HEK293 (cell line): ENCODE measurements at regions not wholly inside any gene's neighbourhood (a gene's known extent, or its start where the extent isn't known, plus 50 kb on each side); places are given as distances from the start of the nearest gene placed in this dataset.
A peak's percentile ranks its signal among the peaks of the same experiment; 100 is the strongest.

ENCODE experiments used
- CTCF ChIA-PET: fragments of 350-600 bp; formaldehyde crosslinking; extraction: SDS; loops from one replicate; lab custom pipeline; 2021; ENCODE audit warnings: antibody characterized with exemption; lab: Yijun Ruan, JAX
- POLR2A ChIA-PET: fragments of 300-600 bp; formaldehyde crosslinking; extraction: SDS; loops from one replicate; lab custom pipeline; 2020; ENCODE audit warnings: antibody characterized with exemption, inconsistent platforms; lab: Yijun Ruan, JAX
- H3K27ac ChIP-seq: fragments of 200-500 bp; sonication (Bioruptor generic); 2 replicates; pipeline ENCODE4 v1.5.1; 2014; ENCODE audit warnings: low read depth, low read length, control low read depth, inconsistent platforms; ENCODE audit errors: extremely low read depth
- H3K36me3 ChIP-seq, 2 experiments: fragments of 200-500 bp in 1 of 2; sonication (Bioruptor generic) in 1 of 2; 1 replicate in 1 of 2; 2 replicates in 1 of 2; pipeline ENCODE4 v1.5.1; 2014 to 2017; ENCODE audit warnings: inconsistent platforms in 2 of 2, low read length in 2 of 2; ENCODE audit not compliant: control insufficient read depth in 2 of 2, insufficient read depth in 1 of 2
- H3K4me1 ChIP-seq: fragments of 200-500 bp; sonication (Bioruptor generic); 2 replicates; pipeline ENCODE4 v1.5.1; 2014; ENCODE audit warnings: mild to moderate bottlenecking, low read length, inconsistent platforms; ENCODE audit not compliant: control insufficient read depth, insufficient read depth
- H3K4me3 ChIP-seq: 2 replicates; pipeline ENCODE4 v1.5.1; 2011; ENCODE audit warnings: low read depth, mild to moderate bottlenecking, control low read depth, low read length, moderate library complexity
- H3K9me3 ChIP-seq: fragments of 200-500 bp; sonication (Bioruptor generic); 2 replicates; pipeline ENCODE4 v1.5.1; 2014; ENCODE audit warnings: low read depth, low read length, inconsistent platforms; ENCODE audit not compliant: control insufficient read depth, insufficient read depth
- RBAK ChIP-seq: fragments of 450-650 bp; formaldehyde crosslinking; IDR thresholded peaks from 2 replicates; pipeline ENCODE4 v1.5.1; 2016; ENCODE audit warnings: missing biosample characterization, missing genetic modification characterization
- SP2 ChIP-seq: fragments of 450-650 bp; formaldehyde crosslinking; IDR thresholded peaks from 2 replicates; pipeline ENCODE4 v1.5.1; 2016; ENCODE audit warnings: missing biosample characterization, missing genetic modification characterization
- SP7 ChIP-seq: fragments of 450-650 bp; formaldehyde crosslinking; IDR thresholded peaks from 2 replicates; pipeline ENCODE4 v1.5.1; 2016; ENCODE audit warnings: missing biosample characterization, missing genetic modification characterization
- WT1 ChIP-seq: fragments of 450-650 bp; formaldehyde crosslinking; IDR thresholded peaks from 2 replicates; pipeline ENCODE4 v1.5.1; 2016; ENCODE audit warnings: missing biosample characterization, missing genetic modification characterization
- ZNF155 ChIP-seq: fragments of 450-650 bp; formaldehyde crosslinking; IDR thresholded peaks from 2 replicates; pipeline ENCODE4 v1.5.1; 2016; ENCODE audit warnings: missing biosample characterization, missing genetic modification characterization
- ZNF266 ChIP-seq: fragments of 450-650 bp; formaldehyde crosslinking; IDR thresholded peaks from 2 replicates; pipeline ENCODE4 v1.5.1; 2016; ENCODE audit warnings: missing biosample characterization, missing genetic modification characterization, low read depth
- ZNF335 ChIP-seq: fragments of 450-650 bp; formaldehyde crosslinking; conservative IDR thresholded peaks from 2 replicates; pipeline ENCODE4 v1.5.1; 2016; ENCODE audit warnings: missing biosample characterization, missing genetic modification characterization
- ZNF391 ChIP-seq: fragments of 450-650 bp; formaldehyde crosslinking; IDR thresholded peaks from 2 replicates; pipeline ENCODE4 v1.5.1; 2016; ENCODE audit warnings: low read depth, missing biosample characterization, missing genetic modification characterization, borderline replicate concordance
- ZNF585B ChIP-seq: fragments of 450-650 bp; formaldehyde crosslinking; IDR thresholded peaks from 2 replicates; pipeline ENCODE4 v1.5.1; 2016; ENCODE audit warnings: missing biosample characterization, missing genetic modification characterization
- ZNF776 ChIP-seq: fragments of 450-650 bp; formaldehyde crosslinking; IDR thresholded peaks from 2 replicates; pipeline ENCODE4 v1.5.0; 2017; ENCODE audit warnings: missing biosample characterization, missing genetic modification characterization, borderline replicate concordance
- ZNF792 ChIP-seq: fragments of 450-650 bp; formaldehyde crosslinking; IDR thresholded peaks from 2 replicates; pipeline ENCODE4 v1.5.1; 2016; ENCODE audit warnings: missing biosample characterization, missing genetic modification characterization
- ZSCAN16 ChIP-seq: fragments of 450-650 bp; formaldehyde crosslinking; IDR thresholded peaks from 2 replicates; pipeline ENCODE4 v1.5.1; 2016; ENCODE audit warnings: missing biosample characterization, missing genetic modification characterization
- TF ChIP-seq, protein P1 (sequence below): fragments of 450-650 bp; formaldehyde crosslinking; IDR thresholded peaks from 2 replicates; pipeline ENCODE4 v1.5.1; 2016; ENCODE audit warnings: missing biosample characterization, missing genetic modification characterization
- TF ChIP-seq, protein P2 (sequence below): fragments of 450-650 bp; formaldehyde crosslinking; IDR thresholded peaks from 2 replicates; pipeline ENCODE4 v1.5.1; 2016; ENCODE audit warnings: missing biosample characterization, missing genetic modification characterization
- TF ChIP-seq, protein P3 (sequence below): fragments of 450-650 bp; formaldehyde crosslinking; IDR thresholded peaks from 2 replicates; pipeline ENCODE4 v1.5.1; 2017; ENCODE audit warnings: missing biosample characterization, missing genetic modification characterization
- TF ChIP-seq, protein P4 (sequence below): fragments of 450-650 bp; formaldehyde crosslinking; IDR thresholded peaks from 2 replicates; pipeline ENCODE4 v1.5.1; 2016; ENCODE audit warnings: missing biosample characterization, missing genetic modification characterization

DNA sequence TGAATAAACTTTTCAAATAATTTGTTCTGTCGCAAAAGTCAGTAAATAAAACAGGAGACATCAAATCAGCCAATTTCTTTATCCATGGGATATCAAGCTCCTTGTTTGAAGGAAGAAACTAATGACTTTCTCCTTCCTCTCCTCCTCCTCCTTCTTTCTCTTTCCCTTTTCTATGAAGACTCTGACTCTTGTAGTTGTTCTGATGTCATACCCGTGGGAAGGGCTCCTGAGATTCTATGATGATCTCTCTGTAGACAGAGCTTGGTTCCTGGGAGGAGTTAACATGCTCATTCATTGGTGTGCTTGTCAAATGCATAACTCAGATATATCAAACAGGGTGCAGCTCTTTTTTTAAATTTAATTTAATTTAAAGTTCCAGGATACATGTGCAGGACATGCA lies 118.7 kb upstream of the KCTD1 start (continued):
- TF ChIP-seq, protein P1, sequence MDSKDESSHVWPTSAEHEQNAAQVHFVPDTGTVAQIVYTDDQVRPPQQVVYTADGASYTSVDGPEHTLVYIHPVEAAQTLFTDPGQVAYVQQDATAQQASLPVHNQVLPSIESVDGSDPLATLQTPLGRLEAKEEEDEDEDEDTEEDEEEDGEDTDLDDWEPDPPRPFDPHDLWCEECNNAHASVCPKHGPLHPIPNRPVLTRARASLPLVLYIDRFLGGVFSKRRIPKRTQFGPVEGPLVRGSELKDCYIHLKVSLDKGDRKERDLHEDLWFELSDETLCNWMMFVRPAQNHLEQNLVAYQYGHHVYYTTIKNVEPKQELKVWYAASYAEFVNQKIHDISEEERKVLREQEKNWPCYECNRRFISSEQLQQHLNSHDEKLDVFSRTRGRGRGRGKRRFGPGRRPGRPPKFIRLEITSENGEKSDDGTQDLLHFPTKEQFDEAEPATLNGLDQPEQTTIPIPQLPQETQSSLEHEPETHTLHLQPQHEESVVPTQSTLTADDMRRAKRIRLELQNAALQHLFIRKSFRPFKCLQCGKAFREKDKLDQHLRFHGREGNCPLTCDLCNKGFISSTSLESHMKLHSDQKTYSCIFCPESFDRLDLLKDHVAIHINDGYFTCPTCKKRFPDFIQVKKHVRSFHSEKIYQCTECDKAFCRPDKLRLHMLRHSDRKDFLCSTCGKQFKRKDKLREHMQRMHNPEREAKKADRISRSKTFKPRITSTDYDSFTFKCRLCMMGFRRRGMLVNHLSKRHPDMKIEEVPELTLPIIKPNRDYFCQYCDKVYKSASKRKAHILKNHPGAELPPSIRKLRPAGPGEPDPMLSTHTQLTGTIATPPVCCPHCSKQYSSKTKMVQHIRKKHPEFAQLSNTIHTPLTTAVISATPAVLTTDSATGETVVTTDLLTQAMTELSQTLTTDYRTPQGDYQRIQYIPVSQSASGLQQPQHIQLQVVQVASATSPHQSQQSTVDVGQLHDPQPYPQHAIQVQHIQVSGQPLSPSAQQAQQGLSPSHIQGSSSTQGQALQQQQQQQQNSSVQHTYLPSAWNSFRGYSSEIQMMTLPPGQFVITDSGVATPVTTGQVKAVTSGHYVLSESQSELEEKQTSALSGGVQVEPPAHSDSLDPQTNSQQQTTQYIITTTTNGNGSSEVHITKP, result no peak
- TF ChIP-seq, protein P2, sequence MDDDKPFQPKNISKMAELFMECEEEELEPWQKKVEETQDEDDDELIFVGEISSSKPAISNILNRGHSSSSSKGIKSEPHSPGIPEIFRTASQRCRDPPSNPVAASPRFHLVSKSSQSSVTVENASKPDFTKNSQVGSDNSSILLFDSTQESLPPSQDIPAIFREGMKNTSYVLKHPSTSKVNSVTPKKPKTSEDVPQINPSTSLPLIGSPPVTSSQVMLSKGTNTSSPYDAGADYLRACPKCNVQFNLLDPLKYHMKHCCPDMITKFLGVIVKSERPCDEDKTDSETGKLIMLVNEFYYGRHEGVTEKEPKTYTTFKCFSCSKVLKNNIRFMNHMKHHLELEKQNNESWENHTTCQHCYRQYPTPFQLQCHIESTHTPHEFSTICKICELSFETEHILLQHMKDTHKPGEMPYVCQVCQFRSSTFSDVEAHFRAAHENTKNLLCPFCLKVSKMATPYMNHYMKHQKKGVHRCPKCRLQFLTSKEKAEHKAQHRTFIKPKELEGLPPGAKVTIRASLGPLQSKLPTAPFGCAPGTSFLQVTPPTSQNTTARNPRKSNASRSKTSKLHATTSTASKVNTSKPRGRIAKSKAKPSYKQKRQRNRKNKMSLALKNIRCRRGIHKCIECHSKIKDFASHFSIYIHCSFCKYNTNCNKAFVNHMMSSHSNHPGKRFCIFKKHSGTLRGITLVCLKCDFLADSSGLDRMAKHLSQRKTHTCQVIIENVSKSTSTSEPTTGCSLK (tag by site-specific recombination), result no peak
- TF ChIP-seq RBAK, result no peak
- no peak for TF ChIP-seq WT1
- no peak for TF ChIP-seq ZNF792 (tag by site-specific recombination)
- TF ChIP-seq ZNF776 (tag by site-specific recombination), result no peak
- no peak for TF ChIP-seq ZNF155
- no peak for TF ChIP-seq ZSCAN16 (tag by site-specific recombination)

DNA sequence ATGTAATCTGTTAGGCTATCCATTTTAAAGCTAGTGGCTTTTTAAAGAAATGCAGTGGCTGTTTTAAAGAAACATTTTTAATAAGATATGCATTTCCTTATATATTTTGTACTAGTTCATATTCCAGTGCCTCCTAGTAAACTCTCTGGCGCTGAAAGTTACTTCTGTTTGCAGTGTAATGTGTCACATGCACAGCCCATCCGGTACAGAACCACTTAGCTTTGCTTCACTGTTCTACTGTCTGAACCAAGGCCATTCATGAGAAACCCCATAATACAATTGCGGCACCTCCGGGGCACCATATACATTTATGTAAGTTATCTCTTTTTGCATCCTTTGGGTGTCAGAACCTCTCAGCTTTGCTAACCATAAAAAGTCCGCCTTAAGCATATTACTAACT lies 114.6 kb upstream of the KCTD1 start:
- CTCF ChIA-PET, result no interaction called here
- Histone ChIP-seq H3K9me3 (no peaks in the 10 kb centered on the region), H3K27ac (no peak overlapping the region), H3K36me3 (no peaks in the 10 kb centered on the region), H3K4me3 (no peak overlapping the region), H3K4me1 (peaks cover 3% of the 10 kb centered on the region; the same call in 1 of the 2 replicates)
- POLR2A ChIA-PET, result no interaction called here
- TF ChIP-seq, protein P3, sequence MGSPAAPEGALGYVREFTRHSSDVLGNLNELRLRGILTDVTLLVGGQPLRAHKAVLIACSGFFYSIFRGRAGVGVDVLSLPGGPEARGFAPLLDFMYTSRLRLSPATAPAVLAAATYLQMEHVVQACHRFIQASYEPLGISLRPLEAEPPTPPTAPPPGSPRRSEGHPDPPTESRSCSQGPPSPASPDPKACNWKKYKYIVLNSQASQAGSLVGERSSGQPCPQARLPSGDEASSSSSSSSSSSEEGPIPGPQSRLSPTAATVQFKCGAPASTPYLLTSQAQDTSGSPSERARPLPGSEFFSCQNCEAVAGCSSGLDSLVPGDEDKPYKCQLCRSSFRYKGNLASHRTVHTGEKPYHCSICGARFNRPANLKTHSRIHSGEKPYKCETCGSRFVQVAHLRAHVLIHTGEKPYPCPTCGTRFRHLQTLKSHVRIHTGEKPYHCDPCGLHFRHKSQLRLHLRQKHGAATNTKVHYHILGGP (tag by site-specific recombination), result no peak
- TF ChIP-seq ZNF585B (tag by site-specific recombination), result no peak

DNA sequence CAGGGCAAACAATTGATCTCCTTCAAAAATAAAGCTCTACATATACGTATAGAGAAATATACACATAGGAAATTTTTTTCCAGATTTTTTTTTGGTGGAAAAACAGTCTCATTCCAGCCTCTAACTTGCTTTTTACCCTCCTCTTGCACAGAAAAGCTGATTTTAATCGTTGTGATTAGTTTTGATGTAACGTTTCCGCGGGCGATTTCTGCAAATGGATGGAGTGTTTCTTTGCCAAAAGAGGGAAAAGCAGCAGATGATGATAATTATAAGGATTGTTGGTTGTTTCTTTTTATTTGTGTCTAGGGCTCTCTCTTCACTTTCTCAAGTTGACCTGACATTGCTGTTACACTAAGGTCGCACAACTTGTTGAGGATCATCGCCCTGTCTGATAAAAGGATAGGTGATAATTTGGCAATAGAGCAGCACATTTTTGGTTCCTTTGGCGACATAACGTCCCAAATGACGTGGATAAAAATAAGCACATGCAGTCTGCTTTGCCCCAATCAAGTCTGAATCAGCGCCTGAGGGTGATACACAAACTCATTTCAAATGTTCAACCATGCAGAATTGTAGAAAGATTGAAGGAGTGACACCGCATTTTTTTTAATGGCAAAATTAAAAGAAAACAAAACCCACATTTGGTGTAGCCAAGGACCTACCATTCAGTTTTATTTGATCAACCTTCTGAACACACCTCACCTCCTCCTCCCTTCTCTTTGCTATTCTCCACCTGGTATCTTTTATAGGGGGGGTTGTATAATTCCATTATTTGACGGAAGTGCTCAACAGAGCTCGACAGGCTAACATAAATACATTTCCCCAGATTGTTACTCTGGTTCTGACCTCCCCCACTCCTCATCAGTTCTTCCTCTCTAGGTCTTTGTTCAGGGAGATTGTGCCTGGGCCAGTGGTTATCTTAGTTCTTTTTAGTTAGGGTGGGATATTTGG lies 109.6 kb upstream of the KCTD1 start:
- POLR2A ChIA-PET, result interaction anchor here (0.7 to 2.2 kb wide), 3 partner anchors 109 to 136 kb away, joined by 3 to 13 read pairs (median 3); partner anchors contain the start of gene KCTD1
- peak overlapping the region; percentile 58 for H3K4me3 ChIP-seq
- peaks cover 17% of the 10 kb centered on the region for H3K4me1 ChIP-seq
- no peak overlapping the region; the same call in 1 of the 2 replicates for H3K27ac ChIP-seq
- no peaks in the 10 kb centered on the region for H3K36me3 ChIP-seq
- TF ChIP-seq ZNF266, result no peak
- TF ChIP-seq, protein P1, result peak; percentile 90
- TF ChIP-seq SP2 (tag by site-specific recombination), result no peak
- no peak for TF ChIP-seq ZNF391 (tag by site-specific recombination)
- TF ChIP-seq, protein P4, sequence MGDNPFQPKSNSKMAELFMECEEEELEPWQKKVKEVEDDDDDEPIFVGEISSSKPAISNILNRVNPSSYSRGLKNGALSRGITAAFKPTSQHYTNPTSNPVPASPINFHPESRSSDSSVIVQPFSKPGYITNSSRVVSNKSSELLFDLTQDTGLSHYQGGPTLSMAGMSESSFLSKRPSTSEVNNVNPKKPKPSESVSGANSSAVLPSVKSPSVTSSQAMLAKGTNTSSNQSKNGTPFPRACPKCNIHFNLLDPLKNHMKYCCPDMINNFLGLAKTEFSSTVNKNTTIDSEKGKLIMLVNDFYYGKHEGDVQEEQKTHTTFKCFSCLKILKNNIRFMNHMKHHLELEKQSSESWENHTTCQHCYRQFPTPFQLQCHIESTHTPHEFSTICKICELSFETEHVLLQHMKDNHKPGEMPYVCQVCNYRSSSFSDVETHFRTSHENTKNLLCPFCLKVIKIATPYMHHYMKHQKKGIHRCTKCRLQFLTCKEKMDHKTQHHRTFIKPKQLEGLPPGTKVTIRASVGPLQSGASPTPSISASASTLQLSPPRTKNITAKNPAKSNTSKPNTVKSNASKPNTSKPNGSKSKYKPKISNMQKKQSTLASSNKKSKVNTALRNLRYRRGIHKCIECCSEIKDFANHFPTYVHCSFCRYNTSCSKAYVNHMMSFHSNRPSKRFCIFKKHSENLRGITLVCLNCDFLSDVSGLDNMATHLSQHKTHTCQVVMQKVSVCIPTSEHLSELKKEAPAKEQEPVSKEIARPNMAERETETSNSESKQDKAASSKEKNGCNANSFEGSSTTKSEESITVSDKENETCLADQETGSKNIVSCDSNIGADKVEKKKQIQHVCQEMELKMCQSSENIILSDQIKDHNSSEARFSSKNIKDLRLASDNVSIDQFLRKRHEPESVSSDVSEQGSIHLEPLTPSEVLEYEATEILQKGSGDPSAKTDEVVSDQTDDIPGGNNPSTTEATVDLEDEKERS (tag by site-specific recombination), result no peak
- TF ChIP-seq ZNF335 (tag by site-specific recombination), result peak; percentile 49
- TF ChIP-seq SP7, result no peak
- TF ChIP-seq, all 188 proteins: peak for 2
- CTCF ChIA-PET, result interaction anchor here (0.6 to 1.2 kb wide), 6 partner anchors 9 to 1287 kb away, joined by 3 to 5 read pairs (median 3); no protein-coding TSS in a partner anchor
- no peaks in the 10 kb centered on the region for H3K9me3 ChIP-seq
